Stimulated activated CD8-positive, alpha-beta memory T cell treated with anti-CD3 and anti-CD28 coated beads, Interleukin-15, amount 100 ng/mL, for 48 hours (primary cell): ENCODE measurements at regions not wholly inside any gene's neighbourhood (a gene's known extent, or its start where the extent isn't known, plus 50 kb on each side); places are given as distances from the start of the nearest gene placed in this dataset.
"Not testable (repeated sequence)": the region's sequence is repeated elsewhere in the genome, so short reads cannot be mapped to it uniquely, and the experiment has no call there.

Experiments
- DNase-seq, 2 donors: peaks; one replicate each; pipeline ENCODE4 v3.0.0-alpha.2; 2020; ENCODE audit warnings: low read depth in 2 of 2

DNA sequence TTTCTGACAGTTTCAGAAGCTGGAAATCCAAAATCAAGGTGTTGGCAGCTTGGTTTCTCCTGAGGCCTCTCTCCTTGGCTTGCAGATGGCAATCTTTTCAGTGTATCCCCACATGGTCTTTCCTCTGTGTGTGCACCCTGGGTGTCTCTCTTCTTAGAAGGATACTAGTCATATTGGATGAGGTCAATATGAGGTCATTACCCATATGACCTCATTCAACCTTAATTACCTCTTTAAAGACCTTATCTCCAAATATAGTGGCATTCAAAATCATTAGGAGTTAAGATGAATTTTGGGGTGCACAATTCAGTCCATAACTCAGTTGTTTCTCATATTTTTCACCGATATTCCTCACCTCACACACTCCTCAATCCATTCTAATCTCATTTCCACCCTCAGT lies 92.4 kb upstream of the TGM3 start:
- DNase-seq, result no peak

- DNase-seq, result no peak
Observed at GRCh38 chr20:2204021-2204420, 91.8 kb upstream of the TGM3 start.

DNA sequence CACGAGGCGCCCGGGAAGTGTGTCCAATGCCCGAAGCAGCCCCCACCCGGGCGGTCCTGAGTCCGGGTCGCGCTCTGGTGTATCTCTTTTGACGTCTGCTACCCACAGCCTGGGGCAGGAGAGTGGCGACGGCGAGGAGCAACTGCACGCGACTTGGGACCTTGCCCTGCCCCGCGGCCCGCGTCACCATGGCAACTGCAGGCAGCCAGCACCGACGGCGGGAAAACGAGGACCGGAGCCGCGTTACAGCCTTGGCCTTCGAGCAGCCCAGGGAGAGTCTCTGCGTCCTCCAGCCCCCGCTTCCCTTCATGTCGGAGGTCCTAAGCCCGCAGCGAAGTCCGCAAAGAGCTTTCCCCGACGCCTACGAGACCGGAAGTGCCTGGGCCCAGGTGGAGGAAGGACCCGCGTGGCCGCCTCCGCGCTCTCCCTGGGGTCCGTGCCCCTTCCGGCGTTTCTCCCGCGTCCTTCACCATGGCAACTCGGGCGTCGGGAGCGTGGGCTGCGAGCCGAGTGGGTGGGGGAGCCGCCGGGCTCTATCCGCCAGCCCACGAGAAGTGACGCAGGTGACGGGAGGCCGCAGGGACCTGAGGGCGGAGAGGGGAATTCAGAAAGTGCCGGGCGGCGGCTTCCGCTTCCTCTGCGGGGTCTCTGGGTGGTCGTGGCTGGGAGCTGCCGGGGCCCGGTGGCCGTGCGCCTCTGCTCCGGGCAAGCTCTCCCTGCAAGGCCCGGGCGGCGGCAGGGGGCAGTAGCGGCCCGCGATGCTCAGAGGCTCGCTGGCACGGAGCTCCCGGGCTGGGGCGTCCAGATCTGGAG lies 88.6 kb upstream of the TGM3 start:
- DNase-seq, result peak; percentile 63 to 75

- DNase-seq, result no peak
Observed at GRCh38 chr20:2207770-2208097, 88.1 kb upstream of the TGM3 start.

DNA sequence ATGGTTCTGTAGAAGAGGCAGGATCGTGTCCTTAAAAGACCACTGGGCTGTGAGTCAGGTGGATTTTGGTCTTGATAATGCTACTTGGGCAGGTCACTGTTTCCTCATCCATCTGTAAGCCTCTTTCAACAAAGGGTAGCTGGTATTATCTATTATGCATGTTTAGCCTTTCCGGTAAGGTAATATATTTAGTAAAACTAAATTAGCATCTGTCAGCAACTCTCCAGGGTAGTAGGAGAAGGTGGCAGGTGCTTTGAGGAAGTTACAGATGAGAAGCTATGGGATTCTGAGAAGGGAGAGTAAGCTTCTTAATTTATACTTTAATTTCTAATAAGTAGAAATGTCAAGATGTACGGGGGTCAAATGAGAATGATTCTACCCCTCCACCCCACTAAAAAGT lies 86.9 kb upstream of the TGM3 start:
- DNase-seq, result no peak

DNA sequence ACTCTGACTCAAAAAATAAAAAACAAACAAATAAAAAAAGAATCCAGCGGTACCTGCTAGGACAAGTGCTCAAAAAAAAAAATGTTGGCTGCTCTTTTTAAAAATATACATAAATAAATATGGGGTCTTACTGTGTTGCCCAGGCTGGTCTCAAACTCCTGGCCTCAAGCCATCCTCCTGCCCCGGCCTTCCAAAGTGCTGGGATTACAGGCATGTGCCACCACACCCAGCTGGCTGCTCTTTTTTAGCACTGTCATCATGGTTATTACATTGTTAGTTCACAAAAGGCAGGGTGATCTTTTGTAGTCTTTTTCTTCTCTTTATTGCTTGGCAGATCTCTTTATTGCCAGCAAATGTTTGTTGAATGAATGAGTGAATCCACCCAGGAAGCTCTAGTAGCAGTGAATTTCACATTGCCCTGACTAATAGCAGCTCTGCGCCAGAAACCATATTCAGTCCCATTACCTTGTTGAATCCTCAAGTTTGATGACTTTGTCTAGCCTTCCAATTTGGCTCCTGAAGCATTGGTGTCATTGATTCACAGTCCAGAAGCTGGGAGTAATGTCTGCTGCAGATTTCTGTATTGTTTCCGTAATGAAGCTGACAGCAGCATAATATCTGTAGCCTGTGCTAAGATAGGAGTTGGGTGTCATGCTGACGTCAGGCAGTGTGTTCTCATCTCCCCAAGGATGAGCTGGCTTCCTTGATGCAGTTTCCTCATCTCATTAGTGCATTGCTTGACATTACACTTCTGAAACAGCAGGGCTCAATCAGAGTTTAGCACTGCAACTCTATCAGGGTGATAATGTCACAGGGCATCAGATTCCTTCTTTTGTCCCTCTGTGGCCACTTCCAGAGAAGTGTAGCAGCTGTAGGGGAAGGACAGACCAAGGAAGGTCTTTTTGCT lies 84.9 kb upstream of the TGM3 start:
- DNase-seq, result no peak

GRCh38 chr20:2212456-2213015 lies 83.3 kb upstream of the TGM3 start:
- no peak for DNase-seq

DNA sequence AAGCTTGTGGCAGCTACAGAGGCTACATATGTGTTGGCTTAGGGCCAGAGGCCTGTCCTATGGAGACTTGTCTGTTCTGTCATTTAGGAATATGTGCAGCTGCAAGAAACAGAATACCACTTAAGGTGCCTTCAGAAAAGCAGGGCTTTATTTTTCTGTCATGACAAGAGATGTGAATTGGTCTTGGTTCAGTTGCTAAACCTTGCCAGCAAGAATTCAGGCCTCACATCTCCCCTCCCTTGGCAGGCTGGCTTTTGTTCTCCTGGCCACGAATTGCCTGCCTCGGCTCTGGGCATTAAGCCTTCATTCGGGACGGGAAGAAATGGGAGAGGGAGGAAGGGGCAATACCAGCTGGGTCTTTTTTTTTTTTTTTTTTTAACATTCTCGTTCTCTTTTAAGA lies 82.4 kb upstream of the TGM3 start:
- no peak for DNase-seq

GRCh38 chr20:2217857-2218539 lies 77.8 kb upstream of the TGM3 start:
- DNase-seq, result no peak

DNA sequence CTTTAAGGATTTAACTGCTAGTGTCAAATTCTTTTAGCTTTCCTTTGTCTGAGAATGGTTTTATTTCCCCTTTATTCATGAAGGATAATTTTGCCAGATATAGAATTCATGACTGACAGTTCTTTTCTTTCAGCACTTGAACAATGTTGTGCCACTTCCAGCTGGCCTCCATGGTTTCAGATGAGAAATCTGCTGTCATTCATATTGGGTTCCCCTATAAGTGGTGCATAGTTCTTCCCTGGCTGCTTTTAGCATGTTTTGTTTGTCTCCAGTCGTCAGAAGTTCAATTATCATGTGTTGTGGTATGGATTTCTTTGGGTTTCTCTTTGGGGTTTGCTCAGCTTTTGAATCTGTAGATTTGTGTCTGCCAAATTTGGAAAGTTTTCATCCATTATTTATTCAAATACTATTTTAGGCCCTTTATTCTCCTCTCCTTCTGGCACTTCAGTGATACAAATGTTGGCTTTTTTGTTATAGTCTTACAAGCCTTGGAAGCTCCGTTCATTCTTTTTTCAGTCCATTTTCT lies 76.3 kb upstream of the TGM3 start:
- no peak for DNase-seq

GRCh38 chr20:2220298-2220697 lies 75.5 kb upstream of the TGM3 start:
- no peak for DNase-seq

DNA sequence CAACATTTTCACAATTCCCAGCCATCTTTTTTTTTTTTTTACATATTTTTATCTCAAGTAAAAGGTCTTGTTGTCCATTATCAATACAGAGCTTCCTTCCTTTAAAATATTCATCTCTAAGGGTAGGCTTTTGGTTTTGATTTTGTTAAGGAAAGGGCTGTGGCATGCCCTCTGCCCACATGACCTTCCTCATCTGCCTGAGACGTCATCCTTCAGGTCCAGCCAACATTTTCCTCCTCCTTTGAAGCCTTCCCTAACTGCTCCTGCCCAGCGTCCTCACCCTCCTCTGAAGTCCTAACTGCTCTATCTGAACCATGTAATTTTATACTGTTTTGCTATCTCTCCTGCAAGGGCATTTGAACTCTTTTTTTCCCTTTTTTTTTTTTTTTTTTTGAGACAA lies 73.9 kb upstream of the TGM3 start:
- no peak for DNase-seq

- no peak for DNase-seq
Observed at GRCh38 chr20:2223558-2224367, 72.0 kb upstream of the TGM3 start.

DNA sequence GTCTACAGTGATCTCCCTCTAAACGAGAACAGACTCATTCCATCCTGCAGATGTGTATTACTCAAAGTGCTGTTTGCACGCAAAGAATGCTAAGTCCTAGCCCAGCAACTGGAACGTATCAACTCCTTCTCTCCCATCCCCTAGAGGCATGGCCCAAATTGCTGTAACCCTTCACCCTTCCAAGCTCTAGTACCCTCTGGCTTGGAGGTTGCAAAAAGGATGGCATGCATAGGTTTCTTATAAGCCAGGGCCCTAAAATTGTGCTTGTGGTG lies 71.5 kb upstream of the TGM3 start:
- no peak for DNase-seq

- not testable (repeated sequence) for DNase-seq
Observed at GRCh38 chr20:2227285-2227684, 68.5 kb upstream of the TGM3 start.

GRCh38 chr20:2227861-2228260 lies 67.9 kb upstream of the TGM3 start:
- no peak for DNase-seq

- DNase-seq, result no peak
Observed at GRCh38 chr20:2228926-2229325, 66.9 kb upstream of the TGM3 start.

DNA sequence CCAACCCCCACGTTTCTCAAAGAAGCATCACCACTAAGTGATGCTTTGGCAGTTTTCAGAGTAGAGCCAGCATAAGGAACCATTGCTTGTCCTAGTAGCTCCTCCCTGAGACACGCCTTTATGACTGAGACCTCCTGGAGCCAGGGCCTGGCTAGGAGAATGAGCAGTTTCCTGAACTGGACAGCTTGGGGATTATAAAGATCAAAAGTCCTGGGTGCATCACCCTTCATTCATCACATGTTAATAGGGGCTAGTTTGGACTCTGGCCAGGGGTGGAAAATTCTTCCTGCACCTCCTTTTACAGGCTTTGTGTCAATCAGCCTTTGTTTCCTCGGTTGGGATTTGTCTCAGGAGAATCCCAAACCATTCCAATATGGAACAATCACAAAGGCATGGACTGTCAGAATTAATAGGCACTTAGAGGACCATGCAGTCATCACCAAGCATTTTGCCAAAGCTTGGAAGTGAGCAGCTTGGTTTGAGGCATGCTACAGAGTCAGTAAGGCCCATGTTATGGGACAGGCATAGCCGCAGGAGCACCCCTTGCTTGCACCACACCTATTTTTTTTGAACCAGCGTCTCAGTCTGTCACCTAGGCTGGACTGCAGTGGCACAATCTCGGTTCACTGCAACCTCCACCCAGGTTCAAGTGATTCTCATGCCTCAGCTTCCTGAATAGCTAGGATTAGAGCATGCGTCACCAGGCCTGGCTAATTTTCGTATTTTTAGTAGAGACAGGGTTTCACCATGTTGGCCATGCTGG lies 64.9 kb upstream of the TGM3 start:
- DNase-seq, result no peak

GRCh38 chr20:2231701-2232100 lies 64.1 kb upstream of the TGM3 start:
- no peak for DNase-seq

DNA sequence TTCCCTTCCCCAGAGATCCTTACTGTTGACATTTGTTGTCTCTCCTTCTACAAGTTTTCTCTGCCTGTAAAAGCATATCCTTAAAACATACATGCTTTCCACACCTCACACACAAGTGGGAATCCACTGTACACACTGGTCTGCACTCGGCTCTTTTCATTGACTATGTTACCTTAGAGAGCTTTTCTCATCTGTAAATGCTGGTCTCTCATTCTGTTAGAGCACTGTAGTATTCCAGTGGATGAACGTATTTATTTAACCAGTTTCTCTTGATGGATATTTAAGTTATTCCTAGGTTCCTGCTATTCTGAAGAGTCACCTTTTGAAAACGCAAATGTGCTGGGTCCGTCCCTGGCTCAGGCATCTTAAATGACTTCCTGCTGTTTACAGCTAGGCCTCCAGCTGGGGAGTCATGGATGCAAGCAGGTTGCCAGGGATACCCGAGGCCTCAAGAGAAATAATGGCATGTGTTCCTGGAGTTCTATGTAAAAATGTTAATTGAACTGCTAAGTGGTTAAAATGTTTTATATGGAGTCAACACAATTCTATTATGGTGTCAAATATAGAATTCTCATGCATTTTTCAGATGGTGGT lies 61.1 kb upstream of the TGM3 start:
- DNase-seq, result no peak
